ENCODE measurements at regions not wholly inside any gene's neighbourhood (a gene's known extent, or its start where the extent isn't known, plus 50 kb on each side); places are given as distances from the start of the nearest gene placed in this dataset.

GRCh38 chr20:43361526-43361925 is 96.2 kb upstream of the SRSF6 start:
- TF ChIP-seq, protein P1, sequence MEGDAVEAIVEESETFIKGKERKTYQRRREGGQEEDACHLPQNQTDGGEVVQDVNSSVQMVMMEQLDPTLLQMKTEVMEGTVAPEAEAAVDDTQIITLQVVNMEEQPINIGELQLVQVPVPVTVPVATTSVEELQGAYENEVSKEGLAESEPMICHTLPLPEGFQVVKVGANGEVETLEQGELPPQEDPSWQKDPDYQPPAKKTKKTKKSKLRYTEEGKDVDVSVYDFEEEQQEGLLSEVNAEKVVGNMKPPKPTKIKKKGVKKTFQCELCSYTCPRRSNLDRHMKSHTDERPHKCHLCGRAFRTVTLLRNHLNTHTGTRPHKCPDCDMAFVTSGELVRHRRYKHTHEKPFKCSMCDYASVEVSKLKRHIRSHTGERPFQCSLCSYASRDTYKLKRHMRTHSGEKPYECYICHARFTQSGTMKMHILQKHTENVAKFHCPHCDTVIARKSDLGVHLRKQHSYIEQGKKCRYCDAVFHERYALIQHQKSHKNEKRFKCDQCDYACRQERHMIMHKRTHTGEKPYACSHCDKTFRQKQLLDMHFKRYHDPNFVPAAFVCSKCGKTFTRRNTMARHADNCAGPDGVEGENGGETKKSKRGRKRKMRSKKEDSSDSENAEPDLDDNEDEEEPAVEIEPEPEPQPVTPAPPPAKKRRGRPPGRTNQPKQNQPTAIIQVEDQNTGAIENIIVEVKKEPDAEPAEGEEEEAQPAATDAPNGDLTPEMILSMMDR (IDR thresholded peaks at IDR 0.05; ENCODE audit: low read depth, low read length, poor library complexity, severe bottlenecking): no peak
- no peak for TF ChIP-seq EZH2phosphoT487 (IDR thresholded peaks at IDR 0.05; ENCODE audit: borderline replicate concordance, low read length)
